ENCODE measurements at regions not wholly inside any gene's neighbourhood (a gene's known extent, or its start where the extent isn't known, plus 50 kb on each side); places are given as distances from the start of the nearest gene placed in this dataset.

DNA sequence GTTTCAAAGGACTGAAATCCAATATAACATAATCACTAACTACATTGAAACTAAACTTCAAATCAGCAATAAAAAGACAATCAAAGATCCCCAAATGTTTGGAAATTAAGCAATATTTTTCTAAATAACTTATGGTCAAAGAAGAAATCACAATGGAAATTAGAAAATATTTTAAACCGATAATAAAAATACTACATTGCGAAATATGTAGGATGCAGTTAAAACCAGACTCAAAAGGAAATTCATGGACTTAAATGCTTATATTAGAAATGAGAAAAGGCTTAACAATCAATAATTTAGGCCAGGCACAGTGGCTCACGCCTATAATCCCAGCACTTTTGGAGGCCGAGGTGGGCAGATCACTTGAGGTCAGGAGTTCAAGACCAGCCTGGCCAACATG, 79.0 kb upstream of the HAAO start:
- H3K4me3 ChIP-seq (ENCODE audit: control insufficient read depth, low read depth, low read length): no peak overlapping the region
- DNase-seq (ENCODE audit: low read depth): no peak
- TF ChIP-seq CTCF (conservative IDR thresholded peaks at IDR 0.05; ENCODE audit: control insufficient read depth, insufficient read depth, low read depth, low read length): no peak

- no peak for TF ChIP-seq CTCF (conservative IDR thresholded peaks at IDR 0.05; ENCODE audit: control insufficient read depth, insufficient read depth, low read depth, low read length)
- DNase-seq (ENCODE audit: low read depth): peak; percentile 40
- no peak overlapping the region for H3K4me3 ChIP-seq (ENCODE audit: control insufficient read depth, low read depth, low read length)
These were observed 76.5 kb upstream of the HAAO start for GRCh38 chr2:42868874-42869273.

DNA sequence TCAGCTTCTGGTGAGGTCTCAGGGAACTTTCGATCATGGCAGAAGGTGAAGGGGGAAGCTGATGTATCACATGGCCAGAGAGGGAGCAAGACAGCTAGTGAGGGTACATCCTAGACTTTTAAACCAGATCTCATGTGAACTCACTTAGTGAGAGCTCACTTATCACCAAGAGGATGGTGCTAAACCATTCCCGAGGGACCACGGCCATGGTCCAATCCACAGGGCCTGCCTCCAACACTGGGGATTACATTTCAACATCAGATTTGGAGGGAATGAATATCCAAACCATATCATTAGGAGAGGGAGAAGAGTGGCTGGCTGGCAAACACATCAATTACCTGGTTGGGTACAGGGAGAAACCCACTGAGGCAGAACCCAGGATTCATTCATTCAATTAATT, 75.7 kb upstream of the HAAO start:
- H3K4me3 ChIP-seq (ENCODE audit: control insufficient read depth, low read depth, low read length): no peak overlapping the region
- TF ChIP-seq CTCF (conservative IDR thresholded peaks at IDR 0.05; ENCODE audit: control insufficient read depth, insufficient read depth, low read depth, low read length): no peak
- DNase-seq (ENCODE audit: low read depth): no peak

- no peak for TF ChIP-seq CTCF (conservative IDR thresholded peaks at IDR 0.05; ENCODE audit: control insufficient read depth, insufficient read depth, low read depth, low read length)
- no peak for DNase-seq (ENCODE audit: low read depth)
- H3K4me3 ChIP-seq (ENCODE audit: control insufficient read depth, low read depth, low read length): no peak overlapping the region
These were observed 75.0 kb upstream of the HAAO start for GRCh38 chr2:42867093-42868065.

- no peak overlapping the region for H3K4me3 ChIP-seq (ENCODE audit: control insufficient read depth, low read depth, low read length)
- peak; percentile 24 for DNase-seq (ENCODE audit: low read depth)
- no peak for TF ChIP-seq CTCF (conservative IDR thresholded peaks at IDR 0.05; ENCODE audit: control insufficient read depth, insufficient read depth, low read depth, low read length)
These were observed 73.8 kb upstream of the HAAO start for GRCh38 chr2:42865884-42866881.

DNA sequence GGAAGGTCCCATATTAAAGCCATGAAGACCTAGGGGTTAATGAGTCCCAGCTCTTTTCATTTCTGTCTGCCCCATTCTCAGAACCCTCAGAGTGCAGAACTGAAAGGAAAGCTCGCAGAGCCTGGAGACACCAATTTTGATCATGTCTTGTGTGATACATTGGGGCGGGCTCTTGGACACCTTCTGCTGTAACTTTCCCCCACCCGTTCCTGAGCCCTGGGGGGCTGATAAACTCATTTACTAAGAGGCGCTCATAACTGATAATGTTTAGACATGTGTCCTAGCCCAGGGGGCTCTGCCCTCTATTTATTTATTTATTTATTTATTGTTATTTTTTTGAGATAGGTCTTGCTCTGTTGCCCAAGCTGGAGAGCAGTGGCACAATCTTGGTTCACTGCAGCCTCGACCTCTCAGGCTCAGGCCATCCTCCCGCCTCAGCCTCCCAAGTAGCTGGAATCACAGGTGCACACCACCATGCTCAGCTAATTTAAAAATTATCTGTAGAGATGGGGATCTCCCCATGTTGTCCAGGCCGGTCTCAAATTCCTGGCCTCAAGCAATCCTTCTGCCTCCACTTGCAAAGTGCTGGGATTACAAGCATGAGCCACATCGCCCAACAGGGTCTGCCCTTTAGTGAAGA, 72.4 kb upstream of the HAAO start:
- no peak overlapping the region for H3K4me3 ChIP-seq (ENCODE audit: control insufficient read depth, low read depth, low read length)
- no peak for TF ChIP-seq CTCF (conservative IDR thresholded peaks at IDR 0.05; ENCODE audit: control insufficient read depth, insufficient read depth, low read depth, low read length)
- DNase-seq (ENCODE audit: low read depth): no peak

Data from fibroblast of mammary gland (primary cell).